Trophoblast cell (in vitro differentiated cells and primary cell): ENCODE measurements at regions not wholly inside any gene's neighbourhood (a gene's known extent, or its start where the extent isn't known, plus 50 kb on each side); places are given as distances from the start of the nearest gene placed in this dataset.

Source experiments
- DNase-seq, 2 donors: peaks; one replicate each; pipeline ENCODE4 v3.0.0-alpha.2; 2016
- H2AFZ ChIP-seq: 2 replicates; pipeline ENCODE4 v1.6.1; 2013; ENCODE audit warnings: low read length, moderate library complexity, mild to moderate bottlenecking; ENCODE audit not compliant: insufficient read depth, poor library complexity
- H2AK5ac ChIP-seq: 2 replicates; pipeline ENCODE4 v1.6.1; 2013; ENCODE audit warnings: mild to moderate bottlenecking, low read length
- H2BK120ac ChIP-seq: 2 replicates; pipeline ENCODE4 v1.6.1; 2013; ENCODE audit warnings: low read length, mild to moderate bottlenecking, moderate library complexity; ENCODE audit not compliant: insufficient read depth, poor library complexity
- H2BK12ac ChIP-seq: 2 replicates; pipeline ENCODE4 v1.6.1; 2013; ENCODE audit warnings: mild to moderate bottlenecking, low read length, moderate library complexity
- H2BK5ac ChIP-seq: 2 replicates; pipeline ENCODE4 v1.6.1; 2013; ENCODE audit warnings: low read length, low read depth, moderate library complexity, mild to moderate bottlenecking; ENCODE audit not compliant: poor library complexity
- H3K14ac ChIP-seq: 2 replicates; pipeline ENCODE4 v1.6.1; 2013; ENCODE audit warnings: mild to moderate bottlenecking, low read length
- H3K18ac ChIP-seq: 2 replicates; pipeline ENCODE4 v1.6.1; 2013; ENCODE audit warnings: mild to moderate bottlenecking, low read length
- H3K23ac ChIP-seq: 2 replicates; pipeline ENCODE4 v1.6.1; 2013; ENCODE audit warnings: low read length
- H3K27ac ChIP-seq: 2 replicates; pipeline ENCODE4 v1.5.1; 2013; ENCODE audit warnings: low read depth, mild to moderate bottlenecking, inconsistent platforms, low read length, moderate library complexity
- H3K27me3 ChIP-seq: 2 replicates; pipeline ENCODE4 v1.6.1; 2013; ENCODE audit warnings: inconsistent platforms, mild to moderate bottlenecking, low read length, moderate library complexity; ENCODE audit not compliant: insufficient read depth
- H3K36me3 ChIP-seq, 2 experiments: 1 replicate in 1 of 2; 2 replicates in 1 of 2; pipeline ENCODE4 v1.6.1; 2013; ENCODE audit warnings: low read length in 2 of 2, mild to moderate bottlenecking in 2 of 2, moderate library complexity in 1 of 2; ENCODE audit not compliant: insufficient read depth in 2 of 2, control insufficient read depth in 1 of 2
- H3K4ac ChIP-seq: 2 replicates; pipeline ENCODE4 v1.6.1; 2013; ENCODE audit warnings: low read depth, mild to moderate bottlenecking, low read length, moderate library complexity
- H3K4me1 ChIP-seq, 2 experiments: 1 replicate in 1 of 2; 2 replicates in 1 of 2; pipeline ENCODE4 v1.6.1; 2013; ENCODE audit warnings: low read length in 2 of 2, mild to moderate bottlenecking in 2 of 2, moderate library complexity in 1 of 2; ENCODE audit not compliant: insufficient read depth in 2 of 2, control insufficient read depth in 1 of 2
- H3K4me2 ChIP-seq: 2 replicates; pipeline ENCODE4 v1.6.1; 2013; ENCODE audit warnings: inconsistent platforms, mild to moderate bottlenecking, low read length, moderate library complexity
- H3K4me3 ChIP-seq: 2 replicates; pipeline ENCODE4 v1.5.1; 2013; ENCODE audit warnings: mild to moderate bottlenecking, low read depth, low read length, inconsistent platforms
- H3K79me1 ChIP-seq: one replicate; pipeline ENCODE4 v1.6.1; 2013; ENCODE audit warnings: low read length
- H3K79me2 ChIP-seq: 2 replicates; pipeline ENCODE4 v1.6.1; 2013; ENCODE audit warnings: low read length, mild to moderate bottlenecking; ENCODE audit not compliant: control insufficient read depth, insufficient read depth, poor library complexity
- H3K9ac ChIP-seq: 2 replicates; pipeline ENCODE4 v1.6.1; 2013; ENCODE audit warnings: mild to moderate bottlenecking, low read length
- H3K9me3 ChIP-seq: 2 replicates; pipeline ENCODE4 v1.6.1; 2013; ENCODE audit warnings: low read depth, mild to moderate bottlenecking, control low read depth, inconsistent platforms, low read length; ENCODE audit not compliant: insufficient read depth
- H4K12ac ChIP-seq: 2 replicates; pipeline ENCODE4 v1.6.1; 2013; ENCODE audit warnings: low read depth, mild to moderate bottlenecking, low read length, moderate library complexity
- H4K8ac ChIP-seq: 2 replicates; pipeline ENCODE4 v1.6.1; 2013; ENCODE audit warnings: low read depth, mild to moderate bottlenecking, low read length, moderate library complexity
- H4K91ac ChIP-seq: one replicate; pipeline ENCODE4 v1.6.1; 2013; ENCODE audit warnings: low read depth, mild to moderate bottlenecking, low read length, moderate library complexity
- WGBS: extraction: QIAGEN DNeasy Blood & Tissue Kit; methylation state at CpG from one replicate; pipeline ENCODE4 v1.1.7; 2013; ENCODE audit warnings: missing lambda C conversion rate; ENCODE audit not compliant: insufficient read length, insufficient coverage; ENCODE audit errors: extremely low coverage; 5-methylcytosine and 5-hydroxymethylcytosine counted together

DNA sequence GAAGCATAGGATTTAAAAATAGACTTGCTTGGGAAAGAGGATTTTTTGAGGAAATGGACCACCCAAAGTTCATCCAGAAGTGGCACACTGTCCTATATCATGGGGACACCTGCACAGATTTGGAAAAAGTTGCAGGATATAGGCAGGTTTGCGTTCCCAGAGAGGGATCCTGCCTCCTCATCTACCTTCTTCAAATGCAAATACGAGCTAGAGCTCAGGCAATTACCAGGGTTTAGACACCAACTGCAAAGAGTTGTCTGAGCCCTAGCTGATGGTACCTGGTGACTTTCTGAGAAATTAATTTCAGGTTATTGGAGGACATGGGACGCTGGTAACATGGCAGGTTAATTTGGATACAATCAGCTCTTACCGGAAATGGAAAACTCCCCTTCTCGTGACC is 423.7 kb upstream of the MTPN start:
- no peak for DNase-seq
- no peak overlapping the region for H2BK5ac ChIP-seq
- H3K4ac ChIP-seq: no peak overlapping the region
- H3K9me3 ChIP-seq: no peaks in the 10 kb centered on the region
- no peak overlapping the region for H4K8ac ChIP-seq
- H2BK12ac ChIP-seq: no peak overlapping the region
- no peak overlapping the region for H2AK5ac ChIP-seq
- H3K27ac ChIP-seq: no peak overlapping the region
- no CpG with 5 or more reads among the region's 5 CpGs for WGBS
- no peak overlapping the region for H3K14ac ChIP-seq
- H3K18ac ChIP-seq: no peak overlapping the region
- no peak overlapping the region for H4K12ac ChIP-seq
- no peaks in the 10 kb centered on the region for H3K79me2 ChIP-seq
- H3K4me1 ChIP-seq: no peaks in the 10 kb centered on the region
- H3K36me3 ChIP-seq: no peaks in the 10 kb centered on the region
- H2AFZ ChIP-seq: no peak overlapping the region
- H3K27me3 ChIP-seq: no peaks in the 10 kb centered on the region
- H3K4me2 ChIP-seq: no peak overlapping the region
- no peak overlapping the region for H2BK120ac ChIP-seq
- H3K23ac ChIP-seq: no peak overlapping the region
- H3K9ac ChIP-seq: no peak overlapping the region
- H4K91ac ChIP-seq: no peak overlapping the region
- H3K4me3 ChIP-seq: no peak overlapping the region
- no peaks in the 10 kb centered on the region for H3K79me1 ChIP-seq

DNA sequence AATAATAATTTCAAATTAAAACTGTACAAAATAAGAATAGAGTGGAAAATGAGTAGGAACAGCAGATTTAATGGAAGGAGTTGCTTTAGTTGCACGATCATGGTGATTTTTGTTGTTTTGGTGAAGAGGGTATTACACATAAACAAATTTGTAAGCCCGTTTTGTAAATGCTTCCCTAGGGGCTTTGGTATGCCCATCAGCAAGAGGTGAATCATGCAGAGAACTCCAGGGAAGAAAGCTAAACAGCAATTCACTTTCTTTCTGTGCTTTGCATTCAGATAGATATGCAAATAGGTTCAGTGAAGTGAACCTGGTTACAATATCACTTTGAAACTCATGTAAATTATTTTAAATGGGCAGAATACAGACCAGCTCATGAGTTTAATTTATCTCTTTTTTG is 422.2 kb upstream of the MTPN start:
- H4K91ac ChIP-seq: no peak overlapping the region
- no peaks in the 10 kb centered on the region for H3K9me3 ChIP-seq
- H3K14ac ChIP-seq: no peak overlapping the region
- no CpG with 5 or more reads among the region's 2 CpGs for WGBS
- H2BK12ac ChIP-seq: no peak overlapping the region
- H3K27me3 ChIP-seq: no peaks in the 10 kb centered on the region
- H3K23ac ChIP-seq: no peak overlapping the region
- no peak overlapping the region for H3K9ac ChIP-seq
- no peak overlapping the region for H3K4me2 ChIP-seq
- no peak for DNase-seq
- H2AFZ ChIP-seq: no peak overlapping the region
- no peak overlapping the region for H4K8ac ChIP-seq
- no peaks in the 10 kb centered on the region for H3K4me1 ChIP-seq
- no peaks in the 10 kb centered on the region for H3K79me2 ChIP-seq
- H3K18ac ChIP-seq: no peak overlapping the region
- no peak overlapping the region for H2BK120ac ChIP-seq
- H2BK5ac ChIP-seq: no peak overlapping the region
- H3K79me1 ChIP-seq: no peaks in the 10 kb centered on the region
- no peak overlapping the region for H3K4me3 ChIP-seq
- no peaks in the 10 kb centered on the region for H3K36me3 ChIP-seq
- no peak overlapping the region for H3K4ac ChIP-seq
- H3K27ac ChIP-seq: no peak overlapping the region
- H2AK5ac ChIP-seq: no peak overlapping the region
- H4K12ac ChIP-seq: no peak overlapping the region

DNA sequence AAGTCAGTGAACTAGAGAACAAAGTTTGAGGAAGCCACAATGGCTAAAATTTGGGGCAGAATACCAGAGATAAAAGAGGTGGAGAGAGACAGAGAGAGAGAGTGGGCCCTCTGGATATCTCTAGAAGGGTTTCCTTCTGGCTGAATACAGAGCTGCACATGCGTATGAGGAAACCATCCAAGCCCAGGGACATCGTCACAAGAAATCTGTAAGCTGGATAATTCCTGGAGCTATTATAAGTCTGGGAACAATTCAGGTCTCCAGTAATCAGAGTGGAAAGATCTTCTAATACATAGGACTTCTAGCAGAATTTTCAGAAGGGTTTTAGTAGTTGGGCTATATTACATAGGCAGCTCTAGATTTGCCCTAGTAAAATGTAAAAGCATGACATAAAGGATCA is 415.7 kb upstream of the MTPN start:
- no peaks in the 10 kb centered on the region for H3K79me1 ChIP-seq
- H3K36me3 ChIP-seq: no peaks in the 10 kb centered on the region
- H3K4me1 ChIP-seq: no peaks in the 10 kb centered on the region
- no peak overlapping the region for H3K9ac ChIP-seq
- no peaks in the 10 kb centered on the region for H3K9me3 ChIP-seq
- H3K4me3 ChIP-seq: no peak overlapping the region
- H2AFZ ChIP-seq: no peak overlapping the region
- H2AK5ac ChIP-seq: no peak overlapping the region
- no peak overlapping the region for H2BK5ac ChIP-seq
- no peak overlapping the region for H2BK12ac ChIP-seq
- H4K8ac ChIP-seq: no peak overlapping the region
- no peak overlapping the region for H3K4me2 ChIP-seq
- H2BK120ac ChIP-seq: no peak overlapping the region
- no peak overlapping the region for H3K14ac ChIP-seq
- no peak for DNase-seq
- no peak overlapping the region for H3K18ac ChIP-seq
- no peaks in the 10 kb centered on the region for H3K79me2 ChIP-seq
- H3K4ac ChIP-seq: no peak overlapping the region
- WGBS: no CpG with 5 or more reads among the region's 2 CpGs
- H4K91ac ChIP-seq: no peak overlapping the region
- no peak overlapping the region for H3K23ac ChIP-seq
- no peak overlapping the region for H3K27ac ChIP-seq
- H4K12ac ChIP-seq: no peak overlapping the region
- H3K27me3 ChIP-seq: no peaks in the 10 kb centered on the region

DNA sequence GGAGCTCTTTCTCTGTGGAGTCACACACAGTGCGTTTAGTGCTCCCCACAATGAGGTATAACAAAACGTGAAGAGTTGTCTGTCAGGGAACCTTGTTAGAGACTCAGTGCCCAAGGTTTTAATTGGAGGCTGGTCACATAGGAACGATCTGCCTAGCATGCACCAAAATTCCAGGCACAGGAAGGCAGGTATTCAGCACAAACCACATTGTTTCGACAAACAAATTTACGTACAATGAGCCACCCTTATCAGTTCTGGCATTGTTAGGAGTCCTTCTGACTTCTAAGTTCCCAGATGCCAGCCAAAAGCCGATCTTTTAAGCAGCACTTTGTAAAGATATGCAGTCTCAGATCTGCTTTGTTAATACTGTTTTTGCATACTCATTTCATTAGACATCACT is 414.2 kb upstream of the MTPN start:
- Histone ChIP-seq H3K4me2 (no peak overlapping the region), H3K4ac (no peak overlapping the region), H4K12ac (no peak overlapping the region), H3K14ac (no peak overlapping the region), H2AK5ac (no peak overlapping the region), H3K36me3 (no peaks in the 10 kb centered on the region), H4K91ac (no peak overlapping the region), H3K9me3 (no peaks in the 10 kb centered on the region), H3K79me2 (no peaks in the 10 kb centered on the region), H3K27ac (no peak overlapping the region), H2BK120ac (no peak overlapping the region), H3K27me3 (no peaks in the 10 kb centered on the region), H2BK5ac (no peak overlapping the region), H2BK12ac (no peak overlapping the region), H3K23ac (no peak overlapping the region), H3K18ac (no peak overlapping the region), H2AFZ (no peak overlapping the region), H3K4me1 (no peaks in the 10 kb centered on the region), H3K9ac (no peak overlapping the region), H4K8ac (no peak overlapping the region), H3K79me1 (no peaks in the 10 kb centered on the region), H3K4me3 (no peak overlapping the region)
- no CpG with 5 or more reads among the region's 6 CpGs for WGBS
- DNase-seq: no peak
